LNCaP clone FGC (cell line): ENCODE measurements at regions not wholly inside any gene's neighbourhood (a gene's known extent, or its start where the extent isn't known, plus 50 kb on each side); places are given as distances from the start of the nearest gene placed in this dataset.

Experiments
- DNase-seq: peaks from one replicate; pipeline ENCODE4 v3.0.0-alpha.2; 2011; ENCODE audit warnings: low read depth
- H3K4me3 ChIP-seq: 2 replicates; pipeline ENCODE4 v1.5.1; 2011; ENCODE audit warnings: mild to moderate bottlenecking, low read depth, low read length, control low read depth
- TF ChIP-seq, protein P1 (sequence below): IDR thresholded peaks from 2 replicates; pipeline ENCODE4 v1.5.1; 2012; ENCODE audit warnings: mild to moderate bottlenecking; ENCODE audit not compliant: control insufficient read depth, insufficient read depth; ENCODE audit errors: extremely low read depth

DNA sequence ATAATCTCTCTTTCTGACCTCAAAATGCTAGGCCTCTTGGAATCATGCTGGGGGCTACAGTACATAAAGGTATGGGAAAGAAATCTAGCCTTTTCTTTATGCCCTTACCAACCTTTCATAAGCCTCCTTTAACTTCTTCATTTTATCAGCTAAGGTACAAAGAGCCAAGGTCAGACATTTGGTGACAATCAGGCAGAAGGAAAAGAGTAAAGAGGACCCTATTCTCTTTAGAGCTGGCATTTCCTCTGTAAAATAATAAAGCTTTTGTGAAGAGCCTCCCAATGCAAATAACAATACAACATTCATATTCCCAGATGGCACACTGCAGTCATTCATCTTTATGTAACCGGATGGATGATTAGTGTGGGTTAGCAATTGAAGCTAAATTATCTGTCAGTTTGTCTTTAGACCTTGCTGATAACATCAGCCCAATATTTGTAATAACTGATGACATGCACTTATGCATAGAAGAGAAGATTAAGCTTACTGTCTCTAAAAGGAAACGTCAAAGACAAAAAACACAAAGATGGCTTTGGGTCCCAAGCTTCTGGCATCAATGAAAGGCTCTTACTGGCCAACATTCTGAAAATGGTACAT lies 163.1 kb downstream of the IBTK start:
- no peak for DNase-seq
- TF ChIP-seq, protein P1, sequence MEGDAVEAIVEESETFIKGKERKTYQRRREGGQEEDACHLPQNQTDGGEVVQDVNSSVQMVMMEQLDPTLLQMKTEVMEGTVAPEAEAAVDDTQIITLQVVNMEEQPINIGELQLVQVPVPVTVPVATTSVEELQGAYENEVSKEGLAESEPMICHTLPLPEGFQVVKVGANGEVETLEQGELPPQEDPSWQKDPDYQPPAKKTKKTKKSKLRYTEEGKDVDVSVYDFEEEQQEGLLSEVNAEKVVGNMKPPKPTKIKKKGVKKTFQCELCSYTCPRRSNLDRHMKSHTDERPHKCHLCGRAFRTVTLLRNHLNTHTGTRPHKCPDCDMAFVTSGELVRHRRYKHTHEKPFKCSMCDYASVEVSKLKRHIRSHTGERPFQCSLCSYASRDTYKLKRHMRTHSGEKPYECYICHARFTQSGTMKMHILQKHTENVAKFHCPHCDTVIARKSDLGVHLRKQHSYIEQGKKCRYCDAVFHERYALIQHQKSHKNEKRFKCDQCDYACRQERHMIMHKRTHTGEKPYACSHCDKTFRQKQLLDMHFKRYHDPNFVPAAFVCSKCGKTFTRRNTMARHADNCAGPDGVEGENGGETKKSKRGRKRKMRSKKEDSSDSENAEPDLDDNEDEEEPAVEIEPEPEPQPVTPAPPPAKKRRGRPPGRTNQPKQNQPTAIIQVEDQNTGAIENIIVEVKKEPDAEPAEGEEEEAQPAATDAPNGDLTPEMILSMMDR = no peak
- H3K4me3 ChIP-seq = no peak overlapping the region

DNA sequence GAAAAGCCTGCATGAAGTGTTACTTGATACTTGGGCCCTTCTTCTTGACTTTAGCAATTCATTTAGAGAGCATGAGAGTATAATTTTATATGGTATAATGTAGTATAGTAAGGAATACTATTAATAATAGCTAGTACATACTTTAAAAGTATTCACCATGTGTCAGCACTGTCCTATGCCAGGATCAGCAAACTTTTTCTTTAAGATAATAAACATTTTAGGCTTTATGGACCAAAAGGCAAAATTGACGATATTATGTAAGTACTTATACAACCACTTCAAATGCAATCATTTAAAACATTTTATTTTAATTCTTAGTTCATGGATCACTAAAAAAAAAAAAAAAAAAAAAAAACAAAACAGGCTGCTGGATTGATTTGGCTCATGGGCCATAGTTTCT lies 163.9 kb downstream of the IBTK start:
- TF ChIP-seq, protein P1 = no peak
- no peak for DNase-seq
- no peak overlapping the region for H3K4me3 ChIP-seq

DNA sequence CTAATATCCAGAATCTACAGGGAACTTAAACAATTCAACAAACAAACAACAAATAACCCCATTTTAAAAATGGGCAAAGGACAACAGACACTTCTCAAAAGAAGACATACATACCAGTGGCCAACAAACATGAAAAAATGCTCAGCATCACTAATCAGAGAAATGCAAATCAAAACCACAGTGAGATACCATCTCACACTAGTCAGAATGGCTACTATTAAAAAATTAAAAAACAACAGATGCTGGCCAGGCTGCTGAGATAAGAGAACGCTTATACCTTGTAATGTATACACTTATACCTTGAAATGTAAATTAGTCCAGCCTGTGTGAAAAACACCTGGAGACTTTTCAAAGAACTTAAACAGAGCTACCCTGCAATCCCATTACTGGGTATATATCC lies 166.8 kb downstream of the IBTK start:
- H3K4me3 ChIP-seq = no peak overlapping the region
- TF ChIP-seq, protein P1 = no peak
- no peak for DNase-seq

DNA sequence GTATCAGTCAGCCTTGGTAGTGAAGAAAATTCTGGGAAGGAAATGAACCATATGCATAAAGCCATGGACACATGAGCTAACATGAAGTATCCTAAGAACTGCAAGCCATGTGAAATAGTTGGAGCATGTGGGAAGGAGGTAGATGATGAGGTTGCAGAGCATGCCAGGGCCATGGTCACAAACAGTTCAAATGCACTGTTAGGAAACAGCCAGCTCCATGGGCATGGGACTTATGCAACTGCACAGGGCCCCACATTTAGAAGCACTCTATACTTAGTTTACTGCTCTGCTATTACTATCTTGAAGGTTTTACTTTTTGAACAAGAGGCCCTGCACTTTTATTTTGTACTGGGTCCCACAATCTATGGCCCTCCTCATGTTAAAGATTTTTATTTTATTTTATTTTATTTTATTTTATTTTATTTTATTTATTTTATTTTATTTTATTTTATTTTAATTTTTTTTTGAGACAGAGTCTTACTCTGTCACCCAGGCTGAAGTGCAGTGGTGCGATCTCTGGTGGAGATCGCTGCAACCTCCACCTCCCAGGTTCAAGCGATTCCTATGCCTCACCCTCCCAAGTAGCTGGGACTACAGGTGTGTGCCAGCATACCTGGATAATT lies 169.1 kb downstream of the IBTK start:
- TF ChIP-seq, protein P1 = no peak
- no peak for DNase-seq
- no peak overlapping the region for H3K4me3 ChIP-seq

DNA sequence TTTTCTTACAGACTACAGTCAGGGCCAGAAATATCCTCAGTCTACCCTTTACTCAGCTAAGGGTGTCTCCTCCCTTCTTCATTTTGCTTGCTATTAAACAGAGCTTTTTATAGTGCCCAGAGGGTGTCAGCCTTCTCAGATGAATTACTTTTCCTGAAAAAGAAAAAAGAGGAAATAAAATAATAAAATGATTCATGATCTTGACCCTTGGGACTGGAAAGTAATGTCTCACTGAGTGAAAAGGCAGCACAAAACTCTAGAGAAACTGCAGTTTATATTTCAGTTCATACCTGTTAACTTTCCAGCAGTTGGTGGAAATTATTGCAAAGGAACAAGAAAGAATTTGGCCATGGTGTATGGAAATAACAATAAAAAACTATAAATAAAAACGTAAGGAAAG lies 170.6 kb downstream of the IBTK start:
- H3K4me3 ChIP-seq = no peak overlapping the region
- DNase-seq = no peak
- TF ChIP-seq, protein P1 = no peak

DNA sequence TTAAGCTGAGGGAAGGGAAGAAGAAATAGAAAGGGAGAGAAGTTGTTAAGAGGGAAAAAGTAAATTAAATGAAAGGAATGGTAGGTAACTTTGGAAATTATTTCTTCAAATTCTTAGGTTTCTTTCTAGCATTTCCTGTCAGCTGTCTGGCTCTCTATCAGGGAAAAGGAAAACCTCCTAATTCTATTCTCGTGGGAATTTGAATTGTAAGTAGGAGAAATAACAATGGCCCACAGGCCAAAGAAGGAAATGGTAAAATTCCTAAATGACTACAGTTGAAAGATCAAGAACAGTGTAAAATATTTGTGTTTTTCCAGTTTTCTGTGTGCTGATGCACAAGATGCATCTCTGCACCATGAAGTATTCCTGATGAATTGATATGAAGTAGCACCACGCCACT lies 173.0 kb downstream of the IBTK start:
- H3K4me3 ChIP-seq = no peak overlapping the region
- TF ChIP-seq, protein P1 = no peak
- no peak for DNase-seq

DNA sequence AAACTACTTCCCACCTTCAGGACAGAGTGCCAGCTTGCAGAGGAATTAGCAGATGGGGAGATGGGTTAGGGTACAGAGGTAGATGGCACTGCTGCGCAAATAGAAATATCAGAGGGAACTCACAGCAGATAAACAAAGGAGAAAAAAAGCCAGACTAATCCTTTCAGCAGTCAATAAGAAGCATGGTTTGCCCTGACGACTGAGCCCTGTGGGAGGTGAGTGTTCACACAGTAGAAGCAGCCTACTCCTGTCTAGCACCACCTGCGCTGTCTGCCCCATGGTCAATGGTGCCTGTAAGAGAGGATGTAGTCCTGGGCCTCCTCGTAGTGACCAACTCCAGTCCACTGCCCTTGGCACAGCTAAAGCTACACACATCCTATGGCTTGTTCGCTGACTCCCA lies 174.1 kb downstream of the IBTK start:
- TF ChIP-seq, protein P1 = no peak
- DNase-seq = no peak

More for the DNA sequence above, 174.1 kb downstream of the IBTK start:
- H3K4me3 ChIP-seq = no peak overlapping the region
